Activated T-helper 2 cell treated with anti-CD3 and anti-CD28 coated beads, Interferon-gamma antibody, Interleukin-2, Interleukin-4, amounts not matched to agents 10 μg/mL and 5 μg/mL and 100 μg/mL, durations not matched to agents 14 hours and 24 hours and 36 hours (primary cell): ENCODE measurements at regions not wholly inside any gene's neighbourhood (a gene's known extent, or its start where the extent isn't known, plus 50 kb on each side); places are given as distances from the start of the nearest gene placed in this dataset.
"Not testable (repeated sequence)": the region's sequence is repeated elsewhere in the genome, so short reads cannot be mapped to it uniquely, and the experiment has no call there.

ENCODE experiments used
- DNase-seq: peaks from one replicate; pipeline ENCODE4 v3.0.0; 2021; ENCODE audit warnings: low spot score
- H3K27ac Mint-ChIP-seq: one replicate; pipeline ENCODE4 v1.8.0; 2021; ENCODE audit warnings: mixed read lengths
- H3K27me3 Mint-ChIP-seq: one replicate; pipeline ENCODE4 v1.8.0; 2021; ENCODE audit warnings: low read depth, mixed read lengths
- H3K36me3 Mint-ChIP-seq: one replicate; pipeline ENCODE4 v1.8.0; 2021; ENCODE audit warnings: low read depth, mixed read lengths
- H3K4me1 Mint-ChIP-seq: one replicate; pipeline ENCODE4 v1.8.0; 2021; ENCODE audit warnings: low read depth, mixed read lengths
- H3K4me3 Mint-ChIP-seq: one replicate; pipeline ENCODE4 v1.8.0; 2021; ENCODE audit warnings: low read depth, mild to moderate bottlenecking, moderate library complexity, mixed read lengths
- H3K9me3 Mint-ChIP-seq: one replicate; pipeline ENCODE4 v1.8.0; 2021; ENCODE audit warnings: mixed read lengths
- intact Hi-C: fragments of 100-400 bp; cut with micrococcal nuclease; formaldehyde crosslinking; loops from one replicate; pipeline ENCODE4 v1.15.1; 2023

DNA sequence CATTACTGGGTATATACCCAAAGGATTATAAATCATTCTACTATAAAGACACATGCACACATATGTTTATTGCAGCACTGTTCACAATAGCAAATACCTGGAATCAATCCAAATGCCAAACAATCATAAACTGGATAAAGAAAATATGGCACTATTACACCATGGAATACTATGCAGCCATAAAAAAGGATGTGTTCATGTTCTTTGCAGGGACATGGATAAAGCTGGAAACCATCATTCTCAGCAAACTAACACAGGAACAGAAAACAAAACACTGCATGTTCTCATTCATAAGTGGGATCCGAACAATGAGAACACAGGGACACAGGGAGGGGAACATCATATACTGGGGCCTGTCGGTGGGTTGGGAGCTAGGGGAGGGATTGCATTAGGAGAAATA, 591.7 kb downstream of the TBL1XR1 start:
- H3K27ac Mint-ChIP-seq, H3K9me3 Mint-ChIP-seq, DNase-seq, intact Hi-C loops, H3K27me3 Mint-ChIP-seq, H3K36me3 Mint-ChIP-seq, H3K4me1 Mint-ChIP-seq, H3K4me3 Mint-ChIP-seq: not testable (repeated sequence)

- H3K27me3 Mint-ChIP-seq, result no peaks in the 10 kb centered on the region
- no peak for DNase-seq
- intact Hi-C loops, result no loop called here
- H3K36me3 Mint-ChIP-seq, result no peaks in the 10 kb centered on the region
- H3K27ac Mint-ChIP-seq, result no peak overlapping the region
- H3K4me1 Mint-ChIP-seq, result no peaks in the 10 kb centered on the region
- no peaks in the 10 kb centered on the region for H3K9me3 Mint-ChIP-seq
- no peak overlapping the region for H3K4me3 Mint-ChIP-seq
Measured at GRCh38 chr3:176595307-176595706, 602.0 kb downstream of the TBL1XR1 start.

- no peaks in the 10 kb centered on the region for H3K36me3 Mint-ChIP-seq
- no peak overlapping the region for H3K4me3 Mint-ChIP-seq
- no peak overlapping the region for H3K27ac Mint-ChIP-seq
- H3K4me1 Mint-ChIP-seq, result no peaks in the 10 kb centered on the region
- no peak for DNase-seq
- H3K27me3 Mint-ChIP-seq, result no peaks in the 10 kb centered on the region
- intact Hi-C loops, result no loop called here
- H3K9me3 Mint-ChIP-seq, result no peaks in the 10 kb centered on the region
Measured at GRCh38 chr3:176590722-176591121, 606.6 kb downstream of the TBL1XR1 start.

DNA sequence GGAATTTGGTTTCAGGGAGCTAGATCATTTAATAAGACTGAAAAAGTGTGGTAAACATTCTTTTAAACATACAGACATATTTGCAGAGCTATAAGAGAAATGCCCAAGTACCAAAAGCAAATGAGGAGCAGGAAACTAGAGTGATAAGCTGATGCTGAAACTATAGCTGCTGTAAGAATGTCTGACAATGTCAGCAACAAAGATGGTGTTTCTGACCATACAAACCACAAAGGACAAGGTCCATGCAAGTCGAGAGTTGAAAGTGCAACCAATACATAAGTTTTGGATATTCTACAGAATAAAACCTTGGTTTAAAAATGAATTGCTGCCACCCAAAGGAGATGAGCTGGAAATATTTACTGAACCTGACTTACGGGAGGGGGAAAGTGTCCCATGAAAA, 610.2 kb downstream of the TBL1XR1 start:
- H3K27ac Mint-ChIP-seq, result no peak overlapping the region
- H3K4me3 Mint-ChIP-seq, result no peak overlapping the region

DNA sequence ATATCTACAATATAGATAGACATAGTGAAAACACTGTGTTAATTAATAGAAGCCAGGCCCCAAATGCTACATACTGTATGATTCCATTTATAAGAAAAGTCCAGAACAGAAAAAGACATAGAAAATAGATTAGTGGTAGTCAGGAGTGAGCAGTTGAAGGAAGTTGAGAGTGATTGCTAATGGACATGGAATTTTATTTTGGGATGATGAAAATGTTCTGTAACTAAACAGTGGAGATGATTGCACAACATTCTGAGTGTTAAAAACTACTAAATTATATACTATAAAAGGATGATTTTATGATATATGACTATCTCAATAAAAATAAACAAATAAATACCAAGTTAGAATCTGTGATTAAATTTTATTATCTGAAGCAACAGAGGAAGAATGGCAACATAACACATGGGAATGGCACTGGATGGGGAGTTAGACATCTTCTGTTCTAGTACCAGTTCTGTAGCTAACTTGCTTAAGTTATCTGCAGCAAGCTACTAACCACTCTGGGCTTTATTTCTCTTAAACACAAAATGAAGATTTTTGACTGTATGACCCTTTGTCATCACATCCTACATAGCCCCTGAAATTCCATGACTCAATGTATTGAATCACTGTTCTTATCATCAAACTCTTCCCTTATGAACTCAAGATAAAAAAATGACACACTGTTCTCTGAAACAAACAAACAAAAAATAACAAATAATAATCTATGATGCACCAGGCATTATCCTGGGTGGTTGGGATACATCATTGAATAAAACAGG, 612.7 kb downstream of the TBL1XR1 start:
- no peak overlapping the region for H3K4me3 Mint-ChIP-seq
- intact Hi-C loops, result no loop called here
- H3K27ac Mint-ChIP-seq, result no peak overlapping the region
- H3K9me3 Mint-ChIP-seq, result no peaks in the 10 kb centered on the region
- H3K4me1 Mint-ChIP-seq, result no peaks in the 10 kb centered on the region
- H3K36me3 Mint-ChIP-seq, result no peaks in the 10 kb centered on the region
- DNase-seq, result no peak
- no peaks in the 10 kb centered on the region for H3K27me3 Mint-ChIP-seq

More for the DNA sequence above, 610.2 kb downstream of the TBL1XR1 start:
- DNase-seq, result no peak
- H3K36me3 Mint-ChIP-seq, result no peaks in the 10 kb centered on the region
- no peaks in the 10 kb centered on the region for H3K27me3 Mint-ChIP-seq
- H3K4me1 Mint-ChIP-seq, result no peaks in the 10 kb centered on the region
- intact Hi-C loops, result no loop called here
- no peaks in the 10 kb centered on the region for H3K9me3 Mint-ChIP-seq

DNA sequence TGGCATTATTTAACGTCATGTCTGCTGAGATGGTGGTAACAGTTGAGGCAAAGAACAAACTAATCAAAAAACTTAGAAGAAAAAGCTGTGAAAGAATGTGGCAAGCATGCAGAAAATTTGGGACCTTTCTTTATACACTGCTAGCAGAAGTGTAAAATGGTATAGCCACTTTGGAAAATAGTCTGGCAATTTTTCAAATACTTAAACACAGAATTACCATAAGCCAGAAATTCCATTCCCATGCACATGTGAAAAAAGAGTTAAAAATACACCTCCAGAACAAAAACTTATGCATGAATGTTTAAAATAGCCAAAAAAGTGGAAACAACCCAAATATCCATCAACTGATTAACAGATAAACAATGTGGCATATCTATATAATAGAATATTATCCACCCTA, 613.3 kb downstream of the TBL1XR1 start:
- Mint-ChIP-seq H3K27ac (no peak overlapping the region), H3K9me3 (no peaks in the 10 kb centered on the region), H3K4me1 (no peaks in the 10 kb centered on the region), H3K27me3 (no peaks in the 10 kb centered on the region), H3K36me3 (no peaks in the 10 kb centered on the region), H3K4me3 (no peak overlapping the region)
- intact Hi-C loops, result no loop called here
- no peak for DNase-seq

DNA sequence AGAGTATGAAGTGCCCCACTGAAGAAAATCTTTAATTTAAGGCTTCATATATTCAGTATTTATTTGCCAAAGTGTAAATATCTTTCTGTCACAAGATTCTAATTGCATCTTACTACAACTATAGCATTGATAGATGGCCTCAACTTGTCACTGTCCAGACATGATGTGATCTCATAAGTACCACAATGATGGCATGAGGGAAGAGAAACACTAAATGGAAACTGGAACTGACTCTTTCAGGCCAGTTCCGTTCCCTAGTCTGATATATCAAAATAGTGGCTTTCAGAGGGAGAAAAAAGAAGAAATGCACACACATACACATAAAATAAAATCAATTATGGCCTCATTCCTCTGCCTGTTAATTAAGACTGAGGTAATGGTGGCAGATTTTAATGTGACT, 615.7 kb downstream of the TBL1XR1 start:
- DNase-seq, result no peak
- intact Hi-C loops, result no loop called here
- Mint-ChIP-seq H3K27me3 (no peaks in the 10 kb centered on the region), H3K4me3 (no peak overlapping the region), H3K9me3 (no peaks in the 10 kb centered on the region), H3K27ac (no peak overlapping the region), H3K36me3 (no peaks in the 10 kb centered on the region), H3K4me1 (no peaks in the 10 kb centered on the region)

GRCh38 chr3:176579711-176580185, 617.5 kb downstream of the TBL1XR1 start:
- Mint-ChIP-seq H3K36me3 (no peaks in the 10 kb centered on the region), H3K9me3 (no peaks in the 10 kb centered on the region), H3K27ac (no peak overlapping the region), H3K4me3 (no peak overlapping the region), H3K27me3 (no peaks in the 10 kb centered on the region), H3K4me1 (no peaks in the 10 kb centered on the region)
- intact Hi-C loops, result no loop called here
- DNase-seq, result no peak

DNA sequence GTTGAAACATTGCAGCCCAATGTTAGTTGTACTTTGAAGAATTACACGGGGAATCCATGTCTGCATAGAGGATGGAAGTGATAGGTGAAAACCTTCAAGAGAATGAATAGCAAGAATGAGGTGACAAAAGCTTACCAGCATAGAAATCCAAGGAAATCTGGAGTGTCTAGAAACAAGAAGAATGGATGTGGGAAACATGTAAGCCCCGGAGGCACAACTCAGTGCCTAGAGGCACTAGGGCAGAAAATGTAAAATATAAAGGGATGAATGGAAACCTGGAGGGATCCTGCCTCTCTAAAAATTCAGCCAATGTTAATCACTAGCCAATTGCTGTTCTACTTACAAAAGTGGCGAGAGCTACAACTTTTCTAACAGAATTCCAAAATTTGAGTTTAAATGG, 619.0 kb downstream of the TBL1XR1 start:
- DNase-seq, result no peak
- Mint-ChIP-seq H3K36me3 (no peaks in the 10 kb centered on the region), H3K9me3 (no peaks in the 10 kb centered on the region), H3K4me1 (no peaks in the 10 kb centered on the region), H3K27me3 (no peaks in the 10 kb centered on the region), H3K4me3 (no peak overlapping the region), H3K27ac (no peak overlapping the region)
- intact Hi-C loops, result no loop called here

- H3K27me3 Mint-ChIP-seq, result no peaks in the 10 kb centered on the region
Measured at GRCh38 chr3:176577447-176577846, 619.8 kb downstream of the TBL1XR1 start.

GRCh38 chr3:176574786-176575185, 622.5 kb downstream of the TBL1XR1 start:
- H3K9me3 Mint-ChIP-seq, result no peaks in the 10 kb centered on the region
- no peaks in the 10 kb centered on the region for H3K36me3 Mint-ChIP-seq
- no peak overlapping the region for H3K4me3 Mint-ChIP-seq
- intact Hi-C loops, result no loop called here
- no peak overlapping the region for H3K27ac Mint-ChIP-seq
- DNase-seq, result no peak
- H3K4me1 Mint-ChIP-seq, result no peaks in the 10 kb centered on the region
- H3K27me3 Mint-ChIP-seq, result no peaks in the 10 kb centered on the region

More at GRCh38 chr3:176577447-176577846, 619.8 kb downstream of the TBL1XR1 start:
- no peak overlapping the region for H3K27ac Mint-ChIP-seq
- intact Hi-C loops, result no loop called here
- H3K4me3 Mint-ChIP-seq, result no peak overlapping the region
- H3K36me3 Mint-ChIP-seq, result no peaks in the 10 kb centered on the region
- H3K4me1 Mint-ChIP-seq, result no peaks in the 10 kb centered on the region
- no peaks in the 10 kb centered on the region for H3K9me3 Mint-ChIP-seq
- DNase-seq, result no peak

- Mint-ChIP-seq H3K4me1 (no peaks in the 10 kb centered on the region), H3K4me3 (no peak overlapping the region), H3K27ac (no peak overlapping the region), H3K36me3 (no peaks in the 10 kb centered on the region), H3K27me3 (no peaks in the 10 kb centered on the region), H3K9me3 (no peaks in the 10 kb centered on the region)
- no peak for DNase-seq
- intact Hi-C loops, result no loop called here
Measured at GRCh38 chr3:176571926-176572325, 625.4 kb downstream of the TBL1XR1 start.

DNA sequence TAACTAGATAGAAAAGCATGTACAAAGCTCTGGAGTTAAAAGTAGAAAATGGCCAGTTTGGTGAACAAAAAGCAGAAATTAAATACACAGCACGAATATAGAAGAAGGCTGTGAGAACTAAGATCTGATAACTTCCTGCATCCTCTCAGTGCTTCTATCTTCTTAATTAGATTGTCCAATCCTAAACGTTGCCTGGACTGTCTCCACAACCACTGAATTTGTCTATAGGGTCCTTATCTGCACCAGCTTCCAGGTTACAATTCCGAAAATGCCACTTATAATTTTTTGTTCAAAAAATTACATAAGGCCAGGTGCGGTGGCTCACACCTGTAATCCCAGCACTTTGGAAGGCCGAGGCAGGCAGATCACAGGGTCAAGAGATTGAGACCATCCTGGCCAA, 626.3 kb downstream of the TBL1XR1 start:
- intact Hi-C loops, result no loop called here
- DNase-seq, result no peak
- no peak overlapping the region for H3K4me3 Mint-ChIP-seq
- H3K36me3 Mint-ChIP-seq, result no peaks in the 10 kb centered on the region
- H3K4me1 Mint-ChIP-seq, result no peaks in the 10 kb centered on the region
- H3K27me3 Mint-ChIP-seq, result no peaks in the 10 kb centered on the region
- no peaks in the 10 kb centered on the region for H3K9me3 Mint-ChIP-seq
- no peak overlapping the region for H3K27ac Mint-ChIP-seq

GRCh38 chr3:176568189-176568588, 629.1 kb downstream of the TBL1XR1 start:
- DNase-seq, result no peak
- Mint-ChIP-seq H3K36me3 (no peaks in the 10 kb centered on the region), H3K27ac (no peak overlapping the region), H3K4me3 (no peak overlapping the region), H3K27me3 (no peaks in the 10 kb centered on the region), H3K9me3 (peaks cover 5% of the 10 kb centered on the region), H3K4me1 (no peaks in the 10 kb centered on the region)
- intact Hi-C loops, result no loop called here
